ENCODE measurements at regions not wholly inside any gene's neighbourhood (a gene's known extent, or its start where the extent isn't known, plus 50 kb on each side); places are given as distances from the start of the nearest gene placed in this dataset.

- DNase-seq (ENCODE audit: extremely low read depth, low read depth): no peak
- no peak for TF ChIP-seq CTCF (IDR thresholded peaks at IDR 0.05; ENCODE audit: low read depth, low read length)
These were observed 150.5 kb upstream of the PPP2R2D start for GRCh38 chr10:131750171-131750895.

- DNase-seq (ENCODE audit: extremely low read depth, low read depth): no peak
- TF ChIP-seq CTCF (IDR thresholded peaks at IDR 0.05; ENCODE audit: low read depth, low read length): no peak
These were observed 149.6 kb upstream of the PPP2R2D start for GRCh38 chr10:131750973-131751826.

- TF ChIP-seq CTCF (IDR thresholded peaks at IDR 0.05; ENCODE audit: low read depth, low read length): no peak
These were observed 148.7 kb upstream of the PPP2R2D start for GRCh38 chr10:131751827-131752775.

GRCh38 chr10:131753336-131753735 is 147.5 kb upstream of the PPP2R2D start:
- DNase-seq (ENCODE audit: extremely low read depth, low read depth): no peak
- no peak for TF ChIP-seq CTCF (IDR thresholded peaks at IDR 0.05; ENCODE audit: low read depth, low read length)

More at GRCh38 chr10:131751827-131752775, 148.7 kb upstream of the PPP2R2D start:
- DNase-seq (ENCODE audit: extremely low read depth, low read depth): no peak

GRCh38 chr10:131755200-131755599 is 145.6 kb upstream of the PPP2R2D start:
- no peak for TF ChIP-seq CTCF (IDR thresholded peaks at IDR 0.05; ENCODE audit: low read depth, low read length)
- DNase-seq (ENCODE audit: extremely low read depth, low read depth): no peak

- DNase-seq (ENCODE audit: extremely low read depth, low read depth): no peak
- TF ChIP-seq CTCF (IDR thresholded peaks at IDR 0.05; ENCODE audit: low read depth, low read length): no peak
These were observed 143.3 kb upstream of the PPP2R2D start for GRCh38 chr10:131757285-131758058.
